OCI-LY1 (cell line): ENCODE measurements at regions not wholly inside any gene's neighbourhood (a gene's known extent, or its start where the extent isn't known, plus 50 kb on each side); places are given as distances from the start of the nearest gene placed in this dataset.

ENCODE experiments used
- EZH2 ChIP-seq: fragments of 200-600 bp; sonication (generic), shearing (Covaris generic); IDR thresholded peaks from 2 replicates; pipeline ENCODE4 v1.8.0; 2017; ENCODE audit warnings: borderline replicate concordance, mixed run types, mild to moderate bottlenecking, antibody characterized with exemption, low read length, moderate library complexity, mixed read lengths
- TF ChIP-seq, protein P1 (sequence below): fragments of 200-600 bp; sonication (generic), shearing (Covaris generic); IDR thresholded peaks from 2 replicates; pipeline ENCODE4 v1.5.1; 2017; ENCODE audit warnings: mild to moderate bottlenecking, antibody characterized with exemption, low read length, moderate library complexity, mixed read lengths

GRCh38 chr13:68099631-68100030 is 869.5 kb upstream of the PCDH9 start:
- TF ChIP-seq, protein P1, sequence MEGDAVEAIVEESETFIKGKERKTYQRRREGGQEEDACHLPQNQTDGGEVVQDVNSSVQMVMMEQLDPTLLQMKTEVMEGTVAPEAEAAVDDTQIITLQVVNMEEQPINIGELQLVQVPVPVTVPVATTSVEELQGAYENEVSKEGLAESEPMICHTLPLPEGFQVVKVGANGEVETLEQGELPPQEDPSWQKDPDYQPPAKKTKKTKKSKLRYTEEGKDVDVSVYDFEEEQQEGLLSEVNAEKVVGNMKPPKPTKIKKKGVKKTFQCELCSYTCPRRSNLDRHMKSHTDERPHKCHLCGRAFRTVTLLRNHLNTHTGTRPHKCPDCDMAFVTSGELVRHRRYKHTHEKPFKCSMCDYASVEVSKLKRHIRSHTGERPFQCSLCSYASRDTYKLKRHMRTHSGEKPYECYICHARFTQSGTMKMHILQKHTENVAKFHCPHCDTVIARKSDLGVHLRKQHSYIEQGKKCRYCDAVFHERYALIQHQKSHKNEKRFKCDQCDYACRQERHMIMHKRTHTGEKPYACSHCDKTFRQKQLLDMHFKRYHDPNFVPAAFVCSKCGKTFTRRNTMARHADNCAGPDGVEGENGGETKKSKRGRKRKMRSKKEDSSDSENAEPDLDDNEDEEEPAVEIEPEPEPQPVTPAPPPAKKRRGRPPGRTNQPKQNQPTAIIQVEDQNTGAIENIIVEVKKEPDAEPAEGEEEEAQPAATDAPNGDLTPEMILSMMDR = no peak
- no peak for TF ChIP-seq EZH2
